H1 (cell line): ENCODE measurements at regions not wholly inside any gene's neighbourhood (a gene's known extent, or its start where the extent isn't known, plus 50 kb on each side); places are given as distances from the start of the nearest gene placed in this dataset.

Source experiments
- ATF2 ChIP-seq: IDR thresholded peaks from 2 replicates; pipeline ENCODE4 v1.6.1; 2012; ENCODE audit warnings: low read length, inconsistent platforms
- CEBPB ChIP-seq: IDR thresholded peaks from 2 replicates; pipeline ENCODE4 v1.6.1; 2012; ENCODE audit warnings: low read depth, low read length
- CTCF ChIP-seq, 3 experiments: IDR thresholded peaks; 1 replicate in 2 of 3; 2 replicates in 1 of 3; pipeline versions ENCODE4 v1.5.1 to v1.6.1; 2011; ENCODE audit warnings: low read length in 3 of 3, mild to moderate bottlenecking in 3 of 3, inconsistent platforms in 2 of 3, low read depth in 1 of 3, moderate library complexity in 1 of 3; ENCODE audit not compliant: insufficient read depth in 1 of 3; ENCODE audit errors: control extremely low read depth in 1 of 3
- HDAC2 ChIP-seq, 2 experiments: fragments of 300-600 bp in 1 of 2; sonication (generic) in 1 of 2; IDR thresholded peaks; 2 replicates each; pipeline ENCODE4 v1.6.1; 2011 to 2012; ENCODE audit warnings: low read depth in 2 of 2, low read length in 2 of 2, mild to moderate bottlenecking in 2 of 2, moderate library complexity in 2 of 2, borderline replicate concordance in 1 of 2, inconsistent platforms in 1 of 2
- HDAC6 ChIP-seq: IDR thresholded peaks from one replicate; pipeline ENCODE4 v1.7.1; 2012; ENCODE audit warnings: low read depth, mild to moderate bottlenecking, inconsistent platforms, low read length, moderate library complexity
- KDM1A ChIP-seq: fragments of 200-600, 300-600 bp; sonication (generic); IDR thresholded peaks from 2 replicates; pipeline ENCODE4 v1.7.1; 2016; ENCODE audit warnings: mild to moderate bottlenecking, low read length, borderline replicate concordance
- POLR2AphosphoS5 ChIP-seq: IDR thresholded peaks from 2 replicates; pipeline ENCODE4 v1.6.1; 2011; ENCODE audit warnings: low read depth, low read length
- SIX5 ChIP-seq: IDR thresholded peaks from 2 replicates; pipeline ENCODE4 v1.6.1; 2011; ENCODE audit warnings: mild to moderate bottlenecking, low read depth, low read length
- SP1 ChIP-seq: IDR thresholded peaks from 2 replicates; pipeline ENCODE4 v1.6.1; 2011; ENCODE audit warnings: low read depth, low read length
- SP2 ChIP-seq: IDR thresholded peaks from 2 replicates; pipeline ENCODE4 v1.6.1; 2012; ENCODE audit warnings: mild to moderate bottlenecking, low read length, inconsistent platforms
- YY1 ChIP-seq: IDR thresholded peaks from 2 replicates; pipeline ENCODE4 v1.6.1; 2011; ENCODE audit warnings: low read depth, mild to moderate bottlenecking, low read length

- TF ChIP-seq CTCF (IDR thresholded peaks at IDR 0.05; ENCODE audit: control extremely low read depth in 1 of 3, insufficient read depth in 1 of 3, low read depth in 1 of 3, low read length in 3 of 3) (no peak), SIX5 (no peak), HDAC6 (no peak), CEBPB (no peak), KDM1A (no peak), SP2 (no peak), YY1 (no peak), HDAC2 (IDR thresholded peaks at IDR 0.05; ENCODE audit: borderline replicate concordance in 1 of 2, low read depth in 2 of 2, low read length in 2 of 2) (no peak), POLR2AphosphoS5 (no peak), ATF2 (no peak), SP1 (no peak)
These were observed 123.3 kb upstream of the CDK1 start (continued) for GRCh38 chr10:60654813-60655464.
